ENCODE measurements at regions not wholly inside any gene's neighbourhood (a gene's known extent, or its start where the extent isn't known, plus 50 kb on each side); places are given as distances from the start of the nearest gene placed in this dataset.

- Histone ChIP-seq H3K9ac (ENCODE audit: low read length) (no peak overlapping the region), H3K4me3 (ENCODE audit: low read length) (no peak overlapping the region), H3K27me3 (ENCODE audit: insufficient read depth, low read depth, low read length) (no peaks in the 10 kb centered on the region), H2AFZ (ENCODE audit: low read depth, low read length) (no peak overlapping the region), H3K9me2 (ENCODE audit: insufficient read depth, low read length) (no peaks in the 10 kb centered on the region), H3K27ac (ENCODE audit: low read length) (no peak overlapping the region), H4K20me1 (ENCODE audit: insufficient read depth) (no peaks in the 10 kb centered on the region), H3F3A (ENCODE audit: insufficient read depth, low read length, poor library complexity, severe bottlenecking) (no peaks in the 10 kb centered on the region), H3K79me2 (replicated peaks; ENCODE audit: insufficient read depth, low read length) (no peaks in the 10 kb centered on the region), H3K36me3 (ENCODE audit: insufficient read depth, low read length) (no peaks in the 10 kb centered on the region), H3K9me3 (ENCODE audit: low read length) (no peaks in the 10 kb centered on the region), H3K4me2 (ENCODE audit: low read length) (no peak overlapping the region)
- TF ChIP-seq CTCF (IDR thresholded peaks at IDR 0.05; ENCODE audit: poor library complexity, severe bottlenecking) (no peak), TAF1 (IDR thresholded peaks at IDR 0.05; ENCODE audit: low read depth) (no peak), EP300 (conservative IDR thresholded peaks at IDR 0.05; ENCODE audit: poor library complexity, severe bottlenecking) (no peak), POLR2AphosphoS5 (IDR thresholded peaks at IDR 0.05) (no peak), RAD21 (conservative IDR thresholded peaks at IDR 0.05) (no peak), MXI1 (conservative IDR thresholded peaks at IDR 0.05; ENCODE audit: poor library complexity, severe bottlenecking) (no peak), REST (IDR thresholded peaks at IDR 0.05; ENCODE audit: borderline replicate concordance) (no peak), EZH2 (IDR thresholded peaks at IDR 0.05; ENCODE audit: borderline replicate concordance, insufficient read depth, low read length, poor library complexity, severe bottlenecking) (no peak), SMC3 (conservative IDR thresholded peaks at IDR 0.05; ENCODE audit: poor library complexity) (no peak)
Measured at GRCh38 chr4:154692304-154692818, 51.4 kb upstream of the LRAT start.
